ENCODE measurements at regions not wholly inside any gene's neighbourhood (a gene's known extent, or its start where the extent isn't known, plus 50 kb on each side); places are given as distances from the start of the nearest gene placed in this dataset.

DNA sequence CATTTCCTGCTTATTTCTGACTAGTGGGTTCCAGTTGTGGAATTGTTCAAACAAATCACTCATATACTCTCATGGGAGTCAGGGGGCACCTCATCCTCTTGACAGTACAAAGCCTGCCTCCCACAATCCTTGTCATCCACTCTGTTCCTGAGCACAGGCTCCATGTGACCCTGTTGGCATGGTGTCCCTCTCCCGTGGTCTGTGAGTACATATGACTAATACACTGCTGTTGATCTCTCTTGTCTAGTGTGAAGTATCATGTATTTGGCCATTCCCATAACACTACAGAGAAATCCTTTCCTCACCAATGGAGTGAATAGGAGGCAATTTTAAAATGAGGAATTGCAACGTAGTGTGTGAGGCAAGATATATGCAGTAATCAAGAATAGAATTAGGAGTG, 185.3 kb downstream of the OGFRL1 start:
- 36 to 54% (median 43%) methylated on average over 2 of the region's 2 CpGs for WGBS, 4 donors
- peak overlapping the region in 1 of 5 donors; percentile 47 for H3K27ac ChIP-seq

DNA sequence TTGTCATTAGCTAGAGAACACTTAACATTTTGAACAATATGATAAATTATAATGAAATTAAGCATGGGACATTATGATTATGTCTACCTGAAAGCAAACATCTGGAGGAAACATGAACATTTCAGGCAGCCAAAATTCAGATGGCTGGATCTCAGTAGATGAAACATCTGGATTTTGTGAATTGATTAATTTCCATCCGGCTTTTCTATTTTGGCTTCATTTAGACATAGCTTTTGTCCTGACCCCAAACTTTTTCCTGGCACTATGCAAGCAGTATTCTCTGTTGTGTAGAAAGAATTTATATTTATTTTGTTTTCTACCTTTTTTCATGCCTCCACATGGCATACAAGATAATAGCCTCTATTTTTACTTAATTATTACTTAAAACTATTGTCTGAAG, 186.3 kb downstream of the OGFRL1 start:
- intact Hi-C loops (cut with DNase I): loop anchor here in 1 of 2 donors (10.0 kb wide), 1 partner anchor 90 kb away; no protein-coding TSS in a partner anchor

More for the DNA sequence above, 185.3 kb downstream of the OGFRL1 start:
- DNase-seq: peak in 6 of 7 donors; percentile 37 to 70 (median 40)
- Histone ChIP-seq H3K4me1 (replicated peaks in 1 of 2) (peaks cover 6 to 14% of the 10 kb centered on the region in 2 donors), H3K9me3 (replicated peaks in 1 of 3) (no peaks in the 10 kb centered on the region), H3K4me3 (no peak overlapping the region), H3K36me3 (replicated peaks in 1 of 2) (no peaks in the 10 kb centered on the region), H3K27me3 (no peaks in the 10 kb centered on the region)
- no peak for TF ChIP-seq POLR2A (IDR thresholded peaks at IDR 0.05)
- TF ChIP-seq, protein P1, sequence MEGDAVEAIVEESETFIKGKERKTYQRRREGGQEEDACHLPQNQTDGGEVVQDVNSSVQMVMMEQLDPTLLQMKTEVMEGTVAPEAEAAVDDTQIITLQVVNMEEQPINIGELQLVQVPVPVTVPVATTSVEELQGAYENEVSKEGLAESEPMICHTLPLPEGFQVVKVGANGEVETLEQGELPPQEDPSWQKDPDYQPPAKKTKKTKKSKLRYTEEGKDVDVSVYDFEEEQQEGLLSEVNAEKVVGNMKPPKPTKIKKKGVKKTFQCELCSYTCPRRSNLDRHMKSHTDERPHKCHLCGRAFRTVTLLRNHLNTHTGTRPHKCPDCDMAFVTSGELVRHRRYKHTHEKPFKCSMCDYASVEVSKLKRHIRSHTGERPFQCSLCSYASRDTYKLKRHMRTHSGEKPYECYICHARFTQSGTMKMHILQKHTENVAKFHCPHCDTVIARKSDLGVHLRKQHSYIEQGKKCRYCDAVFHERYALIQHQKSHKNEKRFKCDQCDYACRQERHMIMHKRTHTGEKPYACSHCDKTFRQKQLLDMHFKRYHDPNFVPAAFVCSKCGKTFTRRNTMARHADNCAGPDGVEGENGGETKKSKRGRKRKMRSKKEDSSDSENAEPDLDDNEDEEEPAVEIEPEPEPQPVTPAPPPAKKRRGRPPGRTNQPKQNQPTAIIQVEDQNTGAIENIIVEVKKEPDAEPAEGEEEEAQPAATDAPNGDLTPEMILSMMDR (IDR thresholded peaks at IDR 0.05): no peak
- intact Hi-C loops (cut with DNase I): loop anchor here in 1 of 2 donors (10.0 kb wide), 1 partner anchor 89 kb away; no protein-coding TSS in a partner anchor

DNA sequence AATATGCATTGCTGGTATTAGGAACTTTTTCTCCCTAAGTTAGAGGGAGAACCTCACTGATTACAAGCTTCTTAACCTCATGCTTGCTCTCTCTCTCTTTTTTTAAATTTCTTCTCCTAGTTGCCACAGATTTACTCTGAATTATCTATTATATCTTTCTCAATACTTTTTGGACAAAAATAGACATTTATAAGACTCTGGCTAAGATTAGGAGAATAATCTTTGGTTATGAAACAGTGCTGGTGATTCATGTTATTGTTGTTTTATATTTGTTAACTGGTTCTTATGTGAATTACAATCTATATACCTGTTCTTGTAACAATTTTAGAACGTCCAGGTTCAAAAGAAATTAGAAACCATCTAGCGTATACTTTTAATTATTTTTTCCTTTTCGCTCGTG, 187.8 kb downstream of the OGFRL1 start:
- 63 to 73% (median 69%) methylated on average over 4 of the region's 4 CpGs for WGBS, 4 donors
- intact Hi-C loops (cut with DNase I): loop anchor here in 1 of 2 donors (10.0 kb wide), 1 partner anchor 92 kb away; no protein-coding TSS in a partner anchor
- peaks cover 6 to 29% of the 10 kb centered on the region in 2 donors for H3K4me1 ChIP-seq (replicated peaks in 1 of 2)
- TF ChIP-seq, protein P1 (IDR thresholded peaks at IDR 0.05): no peak
- TF ChIP-seq POLR2A (IDR thresholded peaks at IDR 0.05): no peak
- H3K36me3 ChIP-seq (replicated peaks in 1 of 2): no peaks in the 10 kb centered on the region
- peak overlapping the region in 1 of 5 donors; percentile 25 for H3K27ac ChIP-seq
- DNase-seq: no peak
- no peak overlapping the region for H3K4me3 ChIP-seq
- H3K9me3 ChIP-seq (replicated peaks in 1 of 3): no peaks in the 10 kb centered on the region
- no peaks in the 10 kb centered on the region for H3K27me3 ChIP-seq

More for the DNA sequence above, 186.3 kb downstream of the OGFRL1 start:
- Histone ChIP-seq H3K4me1 (replicated peaks in 1 of 2) (peaks cover 6 to 22% of the 10 kb centered on the region in 2 donors), H3K4me3 (no peak overlapping the region), H3K36me3 (replicated peaks in 1 of 2) (no peaks in the 10 kb centered on the region), H3K9me3 (replicated peaks in 1 of 3) (no peaks in the 10 kb centered on the region), H3K27me3 (no peaks in the 10 kb centered on the region), H3K27ac (no peak overlapping the region)
- TF ChIP-seq, protein P1 (IDR thresholded peaks at IDR 0.05): no peak
- no peak for TF ChIP-seq POLR2A (IDR thresholded peaks at IDR 0.05)
- no peak for DNase-seq
- WGBS, 4 donors: 31 to 60% (median 40%) methylated on average over 1 of the region's 1 CpG

DNA sequence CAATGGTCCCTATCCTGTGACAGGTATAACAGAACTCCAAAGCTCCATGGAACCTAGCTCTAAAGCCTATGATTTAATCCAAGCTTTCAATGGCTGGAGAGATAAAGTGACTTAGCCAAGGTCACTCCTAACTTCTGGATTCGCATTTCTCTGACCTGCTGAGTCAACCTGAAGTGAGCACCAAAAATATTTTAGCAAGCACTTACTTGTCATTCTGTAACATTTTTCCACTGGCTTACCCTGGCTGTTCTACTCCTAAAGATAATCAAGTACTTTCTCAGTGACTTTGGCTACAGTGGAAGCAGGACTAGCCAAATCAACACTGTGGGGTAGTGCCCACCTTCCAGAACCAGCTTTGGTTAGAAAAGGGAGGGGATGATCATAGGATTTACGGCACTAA, 188.3 kb downstream of the OGFRL1 start:
- Histone ChIP-seq H3K4me3 (no peak overlapping the region), H3K4me1 (replicated peaks in 1 of 2) (peaks cover 6 to 29% of the 10 kb centered on the region in 2 donors), H3K9me3 (replicated peaks in 1 of 3) (no peaks in the 10 kb centered on the region), H3K36me3 (replicated peaks in 1 of 2) (no peaks in the 10 kb centered on the region), H3K27ac (peak overlapping the region in 1 of 5 donors; percentile 67), H3K27me3 (no peaks in the 10 kb centered on the region)
- intact Hi-C loops (cut with DNase I): loop anchor here in 1 of 2 donors (10.0 kb wide), 1 partner anchor 92 kb away; no protein-coding TSS in a partner anchor
- WGBS, 4 donors: 43 to 63% (median 57%) methylated on average over 2 of the region's 2 CpGs
- no peak for DNase-seq
- TF ChIP-seq POLR2A (IDR thresholded peaks at IDR 0.05): no peak
- TF ChIP-seq, protein P1 (IDR thresholded peaks at IDR 0.05): no peak
